Astrocyte of the spinal cord (primary cell): ENCODE measurements at regions not wholly inside any gene's neighbourhood (a gene's known extent, or its start where the extent isn't known, plus 50 kb on each side); places are given as distances from the start of the nearest gene placed in this dataset.
"Not testable (repeated sequence)": the region's sequence is repeated elsewhere in the genome, so short reads cannot be mapped to it uniquely, and the experiment has no call there.

Experiments used
- DNase-seq: peaks from one replicate; pipeline ENCODE4 v3.0.0; 2011; ENCODE audit warnings: low read depth, low spot score
- H3K4me3 ChIP-seq: 2 replicates; pipeline ENCODE4 v1.5.1; 2011; ENCODE audit warnings: low read depth, mild to moderate bottlenecking, low read length, moderate library complexity
- in situ Hi-C: cut with HindIII; loops from 2 replicates; pipeline ENCODE4 v1.10.0; 2017; ENCODE audit warnings: low sequenced_read_pairs
- TF ChIP-seq, protein P1 (sequence below): IDR thresholded peaks from 2 replicates; pipeline ENCODE4 v1.5.1; 2012; ENCODE audit warnings: low read depth, mild to moderate bottlenecking, low read length, inconsistent platforms

DNA sequence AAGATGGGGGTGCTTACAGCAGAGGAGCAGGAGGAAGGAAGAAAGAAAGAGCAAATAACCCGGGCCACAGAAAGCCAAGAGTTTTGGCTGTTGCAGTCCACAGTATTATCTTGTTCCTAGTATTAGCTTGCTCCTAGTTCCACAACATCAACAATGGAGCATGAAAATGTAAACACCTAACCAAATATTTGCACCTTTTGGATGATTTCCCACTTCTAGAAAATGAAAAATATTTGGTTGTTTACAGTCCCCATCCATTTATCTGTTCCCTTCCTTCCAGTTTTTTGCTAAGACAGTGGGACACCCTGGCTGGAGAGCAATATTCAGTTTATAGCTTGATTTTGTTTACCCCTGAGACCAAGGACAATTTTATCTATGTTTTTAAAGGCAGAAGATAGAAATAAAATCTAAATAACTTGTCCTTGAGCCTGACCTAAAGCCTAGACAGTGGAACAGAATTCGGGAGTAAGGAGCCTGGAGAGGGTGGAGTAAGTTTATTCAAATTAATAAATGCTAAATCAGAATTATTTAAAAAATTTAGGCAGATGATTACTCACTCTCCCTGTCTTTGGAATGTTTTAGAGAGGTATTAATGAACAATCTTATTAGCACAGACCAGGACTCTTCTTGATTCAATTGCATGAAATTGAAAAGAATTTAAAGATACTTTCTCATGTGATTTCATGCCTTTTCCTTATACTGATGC is 51.6 kb downstream of the RESF1 start:
- TF ChIP-seq, protein P1, sequence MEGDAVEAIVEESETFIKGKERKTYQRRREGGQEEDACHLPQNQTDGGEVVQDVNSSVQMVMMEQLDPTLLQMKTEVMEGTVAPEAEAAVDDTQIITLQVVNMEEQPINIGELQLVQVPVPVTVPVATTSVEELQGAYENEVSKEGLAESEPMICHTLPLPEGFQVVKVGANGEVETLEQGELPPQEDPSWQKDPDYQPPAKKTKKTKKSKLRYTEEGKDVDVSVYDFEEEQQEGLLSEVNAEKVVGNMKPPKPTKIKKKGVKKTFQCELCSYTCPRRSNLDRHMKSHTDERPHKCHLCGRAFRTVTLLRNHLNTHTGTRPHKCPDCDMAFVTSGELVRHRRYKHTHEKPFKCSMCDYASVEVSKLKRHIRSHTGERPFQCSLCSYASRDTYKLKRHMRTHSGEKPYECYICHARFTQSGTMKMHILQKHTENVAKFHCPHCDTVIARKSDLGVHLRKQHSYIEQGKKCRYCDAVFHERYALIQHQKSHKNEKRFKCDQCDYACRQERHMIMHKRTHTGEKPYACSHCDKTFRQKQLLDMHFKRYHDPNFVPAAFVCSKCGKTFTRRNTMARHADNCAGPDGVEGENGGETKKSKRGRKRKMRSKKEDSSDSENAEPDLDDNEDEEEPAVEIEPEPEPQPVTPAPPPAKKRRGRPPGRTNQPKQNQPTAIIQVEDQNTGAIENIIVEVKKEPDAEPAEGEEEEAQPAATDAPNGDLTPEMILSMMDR: no peak
- no peak overlapping the region for H3K4me3 ChIP-seq
- no peak for DNase-seq
- in situ Hi-C loops: no loop called here

DNA sequence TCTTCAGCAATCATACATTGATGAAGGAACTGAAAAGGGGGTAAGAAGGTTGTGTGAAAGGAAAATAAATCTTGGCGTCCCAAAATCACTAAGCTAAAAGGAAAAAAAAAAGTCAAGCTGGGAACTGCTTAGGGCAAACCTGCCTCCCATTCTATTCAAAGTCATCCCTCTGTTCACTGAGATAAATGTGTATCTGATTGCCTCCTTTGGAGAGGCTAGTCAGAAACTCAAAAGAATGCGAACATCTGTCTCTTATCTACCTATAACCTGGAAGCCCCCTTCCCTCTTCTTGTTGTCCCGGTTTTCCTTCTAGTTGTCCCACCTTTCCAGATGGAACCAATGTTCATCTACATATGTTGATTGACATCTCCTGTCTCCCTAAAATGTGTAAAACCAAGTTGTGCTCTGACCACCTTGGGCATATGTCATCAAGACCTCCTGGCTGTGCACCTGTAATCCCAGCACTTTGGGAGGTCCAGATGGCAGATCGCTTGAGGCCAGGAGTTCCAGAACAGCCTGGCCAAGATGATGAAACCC is 53.1 kb downstream of the RESF1 start:
- TF ChIP-seq, protein P1: no peak
- in situ Hi-C loops: no loop called here
- no peak for DNase-seq
- no peak overlapping the region for H3K4me3 ChIP-seq

DNA sequence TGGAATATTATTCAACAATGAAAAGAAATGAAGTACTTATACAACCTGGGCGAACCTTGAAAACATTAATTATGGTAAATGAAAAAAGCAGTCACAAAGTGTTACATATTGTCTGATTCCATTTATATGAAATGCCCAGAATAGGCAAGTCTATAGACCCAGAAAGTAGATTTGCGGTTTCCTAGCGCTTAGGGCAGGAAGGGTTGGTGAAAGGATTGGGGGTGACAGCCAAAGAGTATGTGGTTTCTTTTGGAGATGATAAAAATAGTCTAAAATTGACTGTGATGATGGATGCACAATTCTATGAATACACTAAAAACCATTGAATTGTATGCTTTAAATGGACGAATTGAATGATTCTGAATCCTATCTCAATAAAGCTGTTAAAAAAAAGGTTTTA is 55.8 kb downstream of the RESF1 start:
- in situ Hi-C loops: no loop called here
- TF ChIP-seq, protein P1: no peak
- no peak overlapping the region for H3K4me3 ChIP-seq
- no peak for DNase-seq

DNA sequence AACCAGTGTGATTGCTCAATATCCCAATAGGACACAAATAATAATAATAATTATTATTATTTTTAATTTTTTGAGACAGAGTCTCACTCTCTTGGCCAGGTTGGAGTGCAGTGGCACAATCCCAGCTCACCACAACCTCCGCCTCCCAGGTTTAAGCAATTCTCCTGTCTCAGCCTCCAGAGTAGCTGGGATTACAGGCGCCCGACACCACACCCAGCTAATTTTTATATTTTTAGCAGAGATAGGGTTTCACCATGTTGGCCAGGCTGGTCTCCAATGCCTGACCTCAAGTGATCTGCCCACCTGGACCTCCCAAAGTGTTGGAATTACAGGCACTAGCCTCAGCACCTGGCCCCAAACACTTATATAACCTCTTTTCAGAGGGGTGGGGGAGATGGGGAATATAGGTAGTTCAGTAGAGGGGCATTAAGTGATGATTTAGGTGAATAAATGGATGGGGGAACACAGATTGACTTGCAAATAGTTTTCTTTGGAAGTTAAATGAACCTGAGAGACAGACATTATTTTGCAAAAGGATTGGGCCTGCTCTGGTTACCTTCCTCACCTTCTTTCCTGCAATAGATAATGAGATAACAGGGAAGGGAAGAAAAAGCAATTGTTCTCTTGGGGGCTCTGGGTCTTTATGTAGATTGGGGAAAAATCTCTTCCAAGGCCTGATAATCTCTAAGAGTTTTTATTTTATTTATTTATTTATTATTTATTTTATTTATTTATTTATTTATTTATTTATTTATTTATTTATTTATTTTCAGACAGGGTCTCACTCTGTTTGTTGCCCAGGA is 57.7 kb downstream of the RESF1 start:
- DNase-seq: no peak
- in situ Hi-C loops: no loop called here
- TF ChIP-seq, protein P1: no peak
- no peak overlapping the region for H3K4me3 ChIP-seq

DNA sequence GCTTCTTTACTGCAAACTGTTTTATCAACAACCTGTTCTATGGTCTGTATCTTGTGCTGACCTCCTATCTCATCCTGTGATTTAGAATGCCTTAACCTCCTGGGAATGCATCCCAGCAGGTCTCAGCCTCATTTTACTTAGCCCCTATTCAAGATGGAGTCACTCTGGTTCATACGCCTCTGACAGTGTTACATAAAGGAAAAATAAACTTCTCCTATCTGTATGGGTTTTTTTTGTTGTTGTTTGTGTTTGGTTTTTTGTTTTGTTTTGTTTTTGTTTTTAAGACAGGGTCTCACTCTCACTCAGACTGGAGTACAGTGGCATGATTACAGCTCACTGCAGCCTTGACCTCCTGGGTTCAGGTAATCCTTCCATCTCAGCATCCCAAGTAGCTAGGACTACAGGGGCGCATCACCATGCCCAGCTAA is 62.1 kb downstream of the RESF1 start:
- in situ Hi-C loops: no loop called here
- TF ChIP-seq, protein P1: no peak
- H3K4me3 ChIP-seq: no peak overlapping the region
- no peak for DNase-seq

DNA sequence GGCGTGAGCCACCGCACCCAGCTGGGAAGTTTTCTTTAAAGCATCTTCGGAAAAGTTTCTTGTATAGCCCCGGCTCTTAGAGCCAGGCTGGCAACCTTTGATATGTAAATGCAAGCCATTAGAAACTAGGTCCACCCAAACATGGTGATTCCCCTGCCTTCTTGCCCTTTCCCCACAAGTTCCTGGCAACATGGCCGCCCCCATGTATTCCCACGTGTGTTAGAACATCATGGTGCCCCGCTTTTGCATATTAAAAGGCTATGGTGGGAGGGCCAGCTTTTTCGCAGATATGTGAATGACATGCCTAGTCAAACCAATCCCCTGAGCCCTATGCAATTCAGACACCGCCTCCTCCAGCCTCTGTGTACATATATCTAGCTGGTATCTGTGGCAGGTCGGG is 63.2 kb downstream of the RESF1 start:
- DNase-seq, in situ Hi-C loops, H3K4me3 ChIP-seq: not testable (repeated sequence)

DNA sequence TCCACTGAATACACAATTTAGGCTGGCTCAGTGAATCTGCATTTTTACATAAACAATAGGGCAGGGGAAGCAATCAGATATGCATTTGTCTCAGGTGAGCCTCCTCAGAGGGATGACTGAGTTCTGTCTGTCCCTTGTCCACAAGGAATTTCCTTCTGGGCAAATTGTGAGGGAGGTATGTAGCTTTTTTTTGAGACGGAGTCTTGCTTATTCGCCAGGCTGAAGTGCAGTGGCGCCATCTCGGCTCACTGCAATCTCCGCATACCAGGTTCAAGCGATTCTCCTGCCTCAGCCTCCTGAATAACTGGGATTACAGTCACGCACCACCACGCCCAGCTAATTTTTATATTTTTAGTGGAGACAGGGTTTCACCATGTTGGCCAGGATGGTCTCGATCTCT is 64.6 kb downstream of the RESF1 start:
- in situ Hi-C loops, DNase-seq, H3K4me3 ChIP-seq: not testable (repeated sequence)
